CD14-positive monocyte (primary cell): ENCODE measurements at regions not wholly inside any gene's neighbourhood (a gene's known extent, or its start where the extent isn't known, plus 50 kb on each side); places are given as distances from the start of the nearest gene placed in this dataset.

Experiments
- DNase-seq, 3 donors: peaks; one replicate each; pipeline ENCODE4 v3.0.0-alpha.2; 2011 to 2022
- H2AFZ ChIP-seq: 2 replicates; pipeline ENCODE4 v1.6.0; 2012; ENCODE audit warnings: mild to moderate bottlenecking, low read depth, low read length, inconsistent platforms; ENCODE audit not compliant: insufficient read depth, poor library complexity, severe bottlenecking
- H3K27ac ChIP-seq, 2 donors: 1 replicate in 1 of 2; 2 replicates in 1 of 2; pipeline ENCODE4 v1.5.1; 2012 to 2013; ENCODE audit warnings: low read length in 2 of 2, control low read depth in 1 of 2, inconsistent platforms in 1 of 2, low read depth in 1 of 2, mild to moderate bottlenecking in 1 of 2
- H3K27me3 ChIP-seq, 2 donors: one replicate each; pipeline versions ENCODE4 v1.6.0 to v1.6.1; 2011 to 2013; ENCODE audit warnings: low read length in 2 of 2; ENCODE audit not compliant: control insufficient read depth in 2 of 2, insufficient read depth in 2 of 2
- H3K36me3 ChIP-seq, 2 donors: replicated peaks in 1 of 2; 1 replicate in 1 of 2; 2 replicates in 1 of 2; pipeline versions ENCODE4 v1.5.1 to v1.6.1; 2012 to 2013; ENCODE audit warnings: low read length in 2 of 2, control low read depth in 1 of 2, inconsistent platforms in 1 of 2, mild to moderate bottlenecking in 1 of 2; ENCODE audit not compliant: insufficient read depth in 2 of 2, control insufficient read depth in 1 of 2
- H3K4me1 ChIP-seq, 2 donors: 1 replicate in 1 of 2; 2 replicates in 1 of 2; pipeline versions ENCODE4 v1.5.1 to v1.6.1; 2012 to 2013; ENCODE audit warnings: low read length in 2 of 2, control low read depth in 1 of 2, inconsistent platforms in 1 of 2, mild to moderate bottlenecking in 1 of 2, moderate library complexity in 1 of 2; ENCODE audit not compliant: insufficient read depth in 2 of 2, control insufficient read depth in 1 of 2
- H3K4me2 ChIP-seq: replicated peaks from 2 replicates; pipeline ENCODE3; 2012; ENCODE audit warnings: low read length, moderate library complexity, mild to moderate bottlenecking; ENCODE audit not compliant: poor library complexity, severe bottlenecking; ENCODE audit errors: extremely low read depth
- H3K4me3 ChIP-seq, 3 experiments: fragments of 200-600 bp in 1 of 3; sonication (generic) in 1 of 3; replicated peaks in 1 of 3; 1 replicate in 2 of 3; 2 replicates in 1 of 3; pipeline ENCODE4 v1.5.1; 2011 to 2013; ENCODE audit warnings: low read length in 3 of 3, mild to moderate bottlenecking in 3 of 3, control low read depth in 2 of 3, low read depth in 2 of 3, inconsistent platforms in 1 of 3, moderate library complexity in 1 of 3
- H3K79me2 ChIP-seq: 2 replicates; pipeline ENCODE4 v1.6.0; 2012; ENCODE audit warnings: mild to moderate bottlenecking, control low read depth, inconsistent platforms, low read length, moderate library complexity; ENCODE audit not compliant: insufficient read depth
- H3K9ac ChIP-seq: 2 replicates; pipeline ENCODE4 v1.6.0; 2017; ENCODE audit warnings: low read length, mild to moderate bottlenecking; ENCODE audit not compliant: insufficient read depth, poor library complexity, severe bottlenecking
- H3K9me3 ChIP-seq, 2 donors: replicated peaks in 1 of 2; 1 replicate in 1 of 2; 2 replicates in 1 of 2; pipeline versions ENCODE4 v1.5.1 to v1.6.1; 2012 to 2013; ENCODE audit warnings: low read length in 2 of 2, control low read depth in 1 of 2; ENCODE audit not compliant: control insufficient read depth in 1 of 2, insufficient read depth in 1 of 2
- H4K20me1 ChIP-seq: 2 replicates; pipeline ENCODE4 v1.6.0; 2012; ENCODE audit warnings: mild to moderate bottlenecking, low read length, control low read depth, moderate library complexity; ENCODE audit not compliant: insufficient read depth
- H3K27ac Mint-ChIP-seq, 7 donors: one replicate each; pipeline ENCODE4 v1.8.0; 2020; ENCODE audit warnings: mild to moderate bottlenecking in 7 of 7, mixed read lengths in 7 of 7, moderate library complexity in 6 of 7, inconsistent platforms in 2 of 7
- H3K27me3 Mint-ChIP-seq, 3 donors: one replicate each; pipeline ENCODE4 v1.8.0; 2021 to 2022; ENCODE audit warnings: low read depth in 3 of 3, mild to moderate bottlenecking in 3 of 3, mixed read lengths in 3 of 3, moderate library complexity in 3 of 3, inconsistent platforms in 1 of 3
- H3K36me3 Mint-ChIP-seq, 2 donors: one replicate each; pipeline ENCODE4 v1.8.0; 2020; ENCODE audit warnings: mixed read lengths in 2 of 2, inconsistent platforms in 1 of 2, mild to moderate bottlenecking in 1 of 2
- H3K4me1 Mint-ChIP-seq: one replicate; pipeline ENCODE4 v1.8.0; 2020; ENCODE audit warnings: mild to moderate bottlenecking, mixed read lengths
- H3K4me3 Mint-ChIP-seq, 2 donors: one replicate each; pipeline ENCODE4 v1.8.0; 2020; ENCODE audit warnings: mild to moderate bottlenecking in 2 of 2, mixed read lengths in 2 of 2, moderate library complexity in 1 of 2
- H3K9me3 Mint-ChIP-seq, 7 donors: one replicate each; pipeline ENCODE4 v1.8.0; 2020 to 2022; ENCODE audit warnings: mixed read lengths in 7 of 7, mild to moderate bottlenecking in 6 of 7, moderate library complexity in 6 of 7, inconsistent platforms in 2 of 7
- WGBS: methylation state at CpG from one replicate; pipeline ENCODE4 v1.1.5; 2013; ENCODE audit warnings: missing lambda C conversion rate; ENCODE audit not compliant: insufficient coverage; 5-methylcytosine and 5-hydroxymethylcytosine counted together
- intact Hi-C, 2 donors: fragments of 100-400 bp; cut with micrococcal nuclease; formaldehyde crosslinking; loops; one replicate each; pipeline versions ENCODE4 v1.15.0 to v1.15.1; 2023
- TF ChIP-seq, protein P1 (sequence below): fragments of 200-600 bp; IDR thresholded peaks from one replicate; pipeline ENCODE4 v1.8.0; 2022; ENCODE audit warnings: antibody characterized with exemption, mild to moderate bottlenecking

DNA sequence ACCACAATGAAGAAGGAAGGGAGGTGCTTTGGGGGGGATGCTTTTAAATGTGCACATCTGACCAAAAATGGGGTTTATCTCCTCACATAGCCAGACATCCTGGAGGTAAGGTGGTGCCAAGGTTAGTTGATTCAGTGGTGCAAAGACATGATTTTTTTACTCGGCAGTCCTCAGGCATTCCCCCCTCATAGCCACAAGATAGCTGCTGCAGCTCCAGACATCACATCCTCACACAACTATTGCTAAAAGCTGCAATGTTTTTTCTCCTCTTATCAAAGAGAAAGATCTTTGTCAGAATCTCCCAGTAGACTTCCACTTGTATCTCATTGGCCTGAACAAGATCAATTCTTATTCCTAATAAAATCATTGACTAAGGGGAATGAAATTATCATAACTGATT lies 141.3 kb upstream of the ZNF438 start:
- intact Hi-C loops = no loop called here
- no peaks in the 10 kb centered on the region for H4K20me1 ChIP-seq
- peaks cover 23 to 36% (median 32%) of the 10 kb centered on the region in 7 donors for H3K9me3 Mint-ChIP-seq
- peaks cover 0 to 2% (median 1%) of the 10 kb centered on the region in 3 donors for H3K27me3 Mint-ChIP-seq
- no peak overlapping the region for H3K4me2 ChIP-seq
- no peaks in the 10 kb centered on the region for H3K79me2 ChIP-seq
- H3K9me3 ChIP-seq = peaks cover 22% of the 10 kb centered on the region in 2 donors
- H3K4me3 ChIP-seq = no peak overlapping the region
- DNase-seq = no peak
- H3K36me3 ChIP-seq = no peaks in the 10 kb centered on the region
- no peak overlapping the region for H3K9ac ChIP-seq
- H3K36me3 Mint-ChIP-seq = peaks cover 0 to 2% of the 10 kb centered on the region in 2 donors
- H3K27ac ChIP-seq = no peak overlapping the region
- H2AFZ ChIP-seq = no peak overlapping the region
- TF ChIP-seq, protein P1, sequence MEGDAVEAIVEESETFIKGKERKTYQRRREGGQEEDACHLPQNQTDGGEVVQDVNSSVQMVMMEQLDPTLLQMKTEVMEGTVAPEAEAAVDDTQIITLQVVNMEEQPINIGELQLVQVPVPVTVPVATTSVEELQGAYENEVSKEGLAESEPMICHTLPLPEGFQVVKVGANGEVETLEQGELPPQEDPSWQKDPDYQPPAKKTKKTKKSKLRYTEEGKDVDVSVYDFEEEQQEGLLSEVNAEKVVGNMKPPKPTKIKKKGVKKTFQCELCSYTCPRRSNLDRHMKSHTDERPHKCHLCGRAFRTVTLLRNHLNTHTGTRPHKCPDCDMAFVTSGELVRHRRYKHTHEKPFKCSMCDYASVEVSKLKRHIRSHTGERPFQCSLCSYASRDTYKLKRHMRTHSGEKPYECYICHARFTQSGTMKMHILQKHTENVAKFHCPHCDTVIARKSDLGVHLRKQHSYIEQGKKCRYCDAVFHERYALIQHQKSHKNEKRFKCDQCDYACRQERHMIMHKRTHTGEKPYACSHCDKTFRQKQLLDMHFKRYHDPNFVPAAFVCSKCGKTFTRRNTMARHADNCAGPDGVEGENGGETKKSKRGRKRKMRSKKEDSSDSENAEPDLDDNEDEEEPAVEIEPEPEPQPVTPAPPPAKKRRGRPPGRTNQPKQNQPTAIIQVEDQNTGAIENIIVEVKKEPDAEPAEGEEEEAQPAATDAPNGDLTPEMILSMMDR = no peak
- no CpG with 5 or more reads among the region's 1 CpG for WGBS
- H3K4me1 Mint-ChIP-seq = peaks cover 6% of the 10 kb centered on the region
- no peak overlapping the region for H3K4me3 Mint-ChIP-seq
- no peaks in the 10 kb centered on the region for H3K4me1 ChIP-seq
- H3K27me3 ChIP-seq = no peaks in the 10 kb centered on the region
- no peak overlapping the region for H3K27ac Mint-ChIP-seq

DNA sequence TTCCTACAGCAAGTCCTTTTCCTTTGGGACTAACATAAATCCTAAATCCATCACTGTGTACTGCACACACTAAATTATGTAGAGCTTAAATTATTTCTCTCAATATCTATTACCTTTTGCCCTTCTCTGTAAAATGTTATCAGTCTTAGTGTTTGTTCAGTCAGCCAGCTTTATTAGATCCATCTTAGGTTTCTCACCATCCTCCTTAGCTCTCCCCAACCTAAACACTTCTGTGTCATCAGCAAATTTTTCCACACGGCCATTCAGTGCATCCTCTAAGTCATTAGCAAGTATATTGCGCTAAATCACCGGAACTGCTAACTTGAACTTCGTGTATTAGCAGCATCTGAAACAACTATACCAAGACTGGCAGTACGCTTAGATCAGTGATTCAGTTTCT lies 142.1 kb upstream of the ZNF438 start:
- H3K4me3 ChIP-seq = no peak overlapping the region
- H3K27me3 ChIP-seq = no peaks in the 10 kb centered on the region
- H3K9me3 ChIP-seq = peaks cover 22% of the 10 kb centered on the region in 2 donors
- no peak for DNase-seq
- H3K4me2 ChIP-seq = no peak overlapping the region
- no peaks in the 10 kb centered on the region for H3K36me3 ChIP-seq
- H3K9ac ChIP-seq = no peak overlapping the region
- H3K27ac Mint-ChIP-seq = no peak overlapping the region
- no peaks in the 10 kb centered on the region for H4K20me1 ChIP-seq
- 90% methylated on average over 3 of the region's 5 CpGs for WGBS
- no peak overlapping the region for H3K4me3 Mint-ChIP-seq
- no peak overlapping the region for H3K27ac ChIP-seq
- no peaks in the 10 kb centered on the region for H3K4me1 ChIP-seq
- peaks cover 23 to 36% (median 32%) of the 10 kb centered on the region in 7 donors for H3K9me3 Mint-ChIP-seq
- TF ChIP-seq, protein P1 = no peak
- H3K4me1 Mint-ChIP-seq = peaks cover 6% of the 10 kb centered on the region
- H3K27me3 Mint-ChIP-seq = peaks cover 0 to 2% (median 1%) of the 10 kb centered on the region in 3 donors
- no peak overlapping the region for H2AFZ ChIP-seq
- intact Hi-C loops = no loop called here
- H3K36me3 Mint-ChIP-seq = peaks cover 0 to 2% of the 10 kb centered on the region in 2 donors
- H3K79me2 ChIP-seq = no peaks in the 10 kb centered on the region
